Skin of body (tissue), 1 donor: ENCODE measurements at regions not wholly inside any gene's neighbourhood (a gene's known extent, or its start where the extent isn't known, plus 50 kb on each side); places are given as distances from the start of the nearest gene placed in this dataset.
"Not testable (repeated sequence)": the region's sequence is repeated elsewhere in the genome, so short reads cannot be mapped to it uniquely, and the experiment has no call there.

ENCODE experiments used
- DNase-seq: peaks from one replicate; lab custom pipeline; 2025; lab: John Stamatoyannopoulos, UW

DNA sequence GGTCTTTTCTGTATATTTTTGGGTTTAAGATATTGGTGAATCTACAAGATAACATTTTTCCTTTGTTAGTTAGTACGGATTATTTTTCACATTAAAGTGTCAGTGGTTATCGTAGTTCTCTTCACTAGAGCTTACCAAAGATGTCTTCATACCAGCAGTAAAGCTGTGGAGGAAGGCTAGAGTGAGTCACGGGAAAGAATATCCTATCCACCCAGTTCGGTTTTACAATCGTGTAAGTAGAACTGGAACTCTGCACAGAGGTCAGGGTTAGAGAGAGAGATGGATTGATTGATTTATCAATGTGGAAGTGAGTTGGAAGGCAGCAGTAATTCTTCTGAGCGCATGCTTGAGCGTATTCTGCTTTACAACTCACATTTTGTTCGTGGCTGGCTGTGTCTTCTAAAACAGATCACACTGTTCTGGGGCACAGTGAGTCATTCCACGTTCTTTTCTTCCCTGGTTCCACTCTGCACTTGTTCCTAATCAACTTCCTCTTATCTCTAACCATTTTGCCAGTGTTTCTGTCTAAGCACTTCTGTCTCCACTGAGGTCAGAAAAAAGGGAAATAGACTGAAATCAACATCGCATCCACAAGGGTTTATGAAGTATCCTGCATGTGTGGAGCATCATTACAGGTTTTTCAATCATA is 86.5 kb upstream of the ARRDC3 start:
- DNase-seq, result no peak

DNA sequence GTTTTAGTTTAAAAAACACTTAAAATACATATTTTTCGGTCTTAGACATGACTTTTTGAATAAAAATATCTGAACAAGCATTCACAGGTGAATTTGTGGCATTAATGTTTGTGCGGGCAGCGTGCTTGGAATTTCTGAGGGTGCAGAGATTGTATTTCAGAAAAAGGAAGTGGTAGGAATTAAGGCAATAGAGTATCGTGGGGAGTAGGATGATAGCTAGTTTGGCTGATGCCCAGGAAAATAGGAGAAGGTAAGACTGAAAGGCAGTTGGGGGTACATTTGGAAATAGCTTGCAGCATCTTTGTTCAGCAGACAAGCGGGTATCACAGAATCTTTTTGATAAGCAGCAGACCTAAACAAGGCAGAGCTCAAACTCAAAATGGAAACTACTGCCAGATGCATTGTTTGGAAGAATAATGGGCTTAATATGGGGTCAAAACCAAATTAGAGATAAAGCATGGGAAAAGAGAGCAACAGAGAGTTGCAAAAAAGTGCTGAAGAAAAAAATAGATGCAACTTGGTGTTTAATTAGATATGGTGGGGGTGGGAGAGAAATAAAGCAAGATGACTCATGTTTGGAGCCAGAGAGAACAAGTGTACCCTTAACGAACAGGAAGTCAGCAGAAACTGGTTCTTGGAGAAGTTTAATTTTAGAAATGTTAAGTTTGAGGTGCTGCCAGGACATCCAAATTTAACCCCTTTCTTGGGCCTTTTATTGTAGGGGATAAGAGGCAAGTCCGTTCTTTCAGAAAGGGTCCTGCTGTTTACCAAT is 85.7 kb upstream of the ARRDC3 start:
- no peak for DNase-seq

DNA sequence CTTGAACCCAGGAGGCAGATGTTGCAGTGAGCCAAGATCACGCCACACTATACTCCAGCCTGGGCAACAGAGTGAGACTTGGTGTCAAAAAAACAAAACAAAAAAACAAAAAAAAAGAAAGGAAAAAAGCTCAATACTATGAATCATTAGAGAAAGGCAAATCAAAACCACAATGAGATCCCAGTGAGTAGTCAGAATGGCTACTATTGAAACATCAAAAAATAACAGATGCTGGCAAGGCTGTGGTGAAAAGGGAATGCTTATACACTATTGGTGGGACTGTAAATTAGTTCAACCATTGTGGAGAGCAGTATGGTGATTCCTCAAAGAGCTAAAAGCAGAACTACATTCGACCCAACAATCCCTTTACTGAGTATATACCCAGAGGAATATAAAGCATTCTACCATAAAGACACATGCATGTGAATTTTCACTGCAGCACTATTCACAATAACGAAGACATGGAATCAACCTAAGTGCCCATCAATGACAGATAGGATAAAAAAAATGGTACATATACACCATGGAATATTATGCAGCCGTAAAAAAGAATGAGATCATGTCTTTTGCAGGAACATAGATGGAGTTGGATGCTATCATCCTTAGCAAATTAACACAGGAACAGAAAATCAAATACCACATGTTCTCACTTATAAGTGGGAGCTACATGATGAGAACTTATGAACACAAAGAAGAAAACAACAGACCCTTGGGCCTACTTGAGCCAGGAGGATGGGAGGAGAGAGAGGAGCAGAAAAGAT is 81.9 kb upstream of the ARRDC3 start:
- no peak for DNase-seq

DNA sequence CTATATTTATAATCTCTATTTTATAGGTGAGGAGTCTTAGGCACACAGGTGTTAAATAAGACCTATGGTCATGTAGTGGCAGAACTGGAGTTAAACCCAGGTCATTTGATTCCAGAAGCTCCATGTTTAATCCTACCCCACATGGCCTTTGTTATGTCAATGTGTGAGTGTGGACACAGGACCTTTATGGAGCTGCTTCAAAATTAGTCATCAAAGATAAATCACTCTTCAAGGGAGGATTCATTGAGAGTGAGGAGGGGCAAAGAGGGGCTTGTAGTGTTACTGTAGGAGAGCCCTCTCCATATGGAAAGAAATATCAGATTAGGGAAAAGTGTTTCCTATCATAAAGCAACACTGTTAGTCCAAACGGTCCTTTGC is 74.6 kb upstream of the ARRDC3 start:
- DNase-seq, result no peak

DNA sequence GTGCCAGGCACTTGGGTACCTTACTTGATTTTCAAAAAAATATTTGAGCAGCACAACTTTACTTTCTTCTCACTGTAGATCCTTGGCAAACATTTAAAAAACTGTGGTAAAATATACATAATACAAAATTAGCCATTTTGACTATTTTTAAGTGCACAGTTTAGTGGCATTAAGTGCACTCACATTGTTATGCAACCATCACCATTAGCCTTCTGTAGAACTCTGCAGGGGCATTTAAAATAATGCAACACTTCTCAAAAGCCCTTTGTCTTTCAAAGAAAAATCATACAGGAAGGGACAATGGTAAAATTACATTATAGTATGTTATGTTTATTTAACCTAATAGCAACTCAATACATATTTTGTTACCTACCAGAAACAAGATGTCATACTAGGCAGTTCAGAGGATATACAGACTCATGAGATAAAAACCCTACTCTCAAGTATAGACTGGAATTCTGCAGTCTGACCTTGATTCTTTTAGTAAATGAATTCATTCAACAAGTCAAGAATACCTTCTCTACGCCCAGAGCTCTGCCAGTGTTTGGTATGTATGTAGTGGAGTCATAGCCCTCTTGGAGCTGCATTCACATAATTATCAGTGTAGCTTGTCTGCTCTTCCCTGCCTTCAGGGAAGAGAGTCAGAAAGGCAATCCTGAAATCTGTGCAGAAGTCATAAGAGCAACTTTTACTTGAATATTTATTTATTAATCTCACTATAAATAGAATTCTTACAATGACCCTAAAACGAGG is 74.0 kb upstream of the ARRDC3 start:
- no peak for DNase-seq

DNA sequence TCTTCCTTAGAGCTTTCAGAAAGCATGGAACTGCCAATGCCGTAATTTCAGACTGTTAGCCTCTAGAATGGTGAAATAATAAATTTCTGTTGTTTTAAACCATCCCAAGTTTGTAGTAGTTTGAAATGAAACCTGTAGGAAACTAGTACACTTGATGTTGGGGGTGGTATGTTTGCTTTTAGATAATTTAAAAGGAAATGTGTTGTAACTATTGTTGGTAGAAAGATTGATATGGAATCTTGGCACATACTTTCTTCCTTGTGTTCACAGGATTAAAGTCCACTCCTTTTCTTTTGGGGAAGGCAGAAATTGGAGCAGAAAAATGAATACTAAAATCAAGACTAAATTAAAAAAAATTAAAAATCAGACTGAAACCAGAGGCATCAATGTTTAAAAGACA is 66.0 kb upstream of the ARRDC3 start:
- no peak for DNase-seq

DNA sequence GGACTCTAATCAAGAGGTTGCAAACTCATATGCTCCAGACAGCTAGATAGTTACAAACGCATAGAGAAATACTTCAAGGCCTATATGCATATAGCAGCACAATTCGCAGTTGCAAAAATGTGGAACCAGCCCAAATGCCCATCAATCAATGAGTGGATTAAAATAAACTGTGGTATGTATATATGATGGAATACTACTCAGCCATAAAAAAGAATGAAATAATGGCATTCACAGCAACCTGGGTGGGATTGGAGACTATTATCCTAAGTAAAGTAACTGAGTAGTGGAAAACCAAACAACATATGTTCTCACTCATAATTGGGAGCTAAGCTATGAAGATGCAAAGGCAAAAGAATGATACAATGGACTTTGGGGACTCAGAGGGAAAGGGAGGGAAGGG is 65.0 kb upstream of the ARRDC3 start:
- not testable (repeated sequence) for DNase-seq

DNA sequence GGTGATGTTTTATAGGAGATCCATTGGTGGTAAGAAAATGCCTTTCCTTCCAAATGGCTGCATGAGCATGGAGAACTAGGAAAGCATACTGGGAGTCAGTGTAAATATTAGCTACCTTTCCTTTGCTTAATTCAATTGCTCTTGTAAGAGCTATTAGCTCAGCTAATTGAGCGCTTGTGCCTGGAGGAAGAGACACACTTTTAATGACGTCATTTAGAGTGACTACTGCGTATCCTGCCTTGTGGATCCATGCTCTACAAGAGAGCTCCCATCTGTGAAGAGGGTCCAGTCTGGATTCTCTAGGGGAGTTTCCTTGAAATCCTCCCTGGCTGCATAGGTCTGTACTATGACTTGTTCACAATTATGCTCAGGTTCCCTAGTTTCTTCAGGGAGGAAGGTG is 63.8 kb upstream of the ARRDC3 start:
- DNase-seq, result not testable (repeated sequence)

DNA sequence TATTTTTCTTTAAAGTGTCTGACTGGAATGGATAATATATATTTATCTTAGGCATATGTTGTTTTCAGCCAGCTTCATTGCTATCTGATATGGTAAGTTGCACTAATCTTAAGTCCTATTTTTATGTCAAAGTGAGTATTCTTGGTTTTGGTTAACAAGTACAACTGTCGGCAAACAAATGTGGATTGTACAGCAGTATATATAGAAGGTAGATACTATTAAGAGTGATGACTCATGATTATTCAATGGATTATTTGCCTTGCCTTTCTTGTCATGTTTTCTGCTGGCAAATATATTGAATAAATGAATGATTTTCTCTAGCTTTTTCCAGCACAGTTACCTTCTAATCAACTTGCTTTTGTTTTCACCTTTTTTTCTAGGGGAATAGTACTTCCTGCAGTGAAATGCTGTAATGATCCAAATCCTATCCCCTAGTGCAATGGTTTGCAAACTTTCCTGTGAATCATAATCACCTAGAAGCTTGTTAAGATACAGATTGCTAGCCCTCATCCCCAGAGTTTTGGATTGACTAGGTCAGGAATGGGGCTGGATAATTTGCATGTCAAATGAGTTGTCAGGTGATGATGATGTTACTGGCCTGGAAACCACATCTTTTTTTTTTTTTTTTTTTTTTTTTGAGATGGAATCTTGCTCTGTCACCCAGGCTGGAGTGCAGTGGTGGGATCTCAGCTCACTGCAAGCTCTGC is 60.8 kb upstream of the ARRDC3 start:
- no peak for DNase-seq

DNA sequence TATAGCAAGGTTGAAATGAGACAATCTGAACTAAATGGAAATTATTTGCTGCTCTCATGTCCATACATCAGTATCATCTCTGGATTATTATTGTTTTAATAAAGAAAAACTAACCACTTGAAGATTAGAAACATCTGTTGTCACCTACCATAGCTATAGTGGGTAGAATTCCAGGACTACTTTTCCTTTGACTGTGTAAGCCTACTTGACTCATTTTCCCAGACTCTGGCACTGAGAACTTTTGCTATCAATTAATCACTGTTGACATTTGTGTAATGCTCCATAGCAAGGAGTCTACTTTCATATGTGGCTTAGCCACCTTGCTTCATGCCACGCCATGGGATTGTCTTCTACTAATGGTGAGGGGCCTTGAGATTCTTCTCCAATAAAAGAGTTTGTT is 59.9 kb upstream of the ARRDC3 start:
- DNase-seq, result no peak

DNA sequence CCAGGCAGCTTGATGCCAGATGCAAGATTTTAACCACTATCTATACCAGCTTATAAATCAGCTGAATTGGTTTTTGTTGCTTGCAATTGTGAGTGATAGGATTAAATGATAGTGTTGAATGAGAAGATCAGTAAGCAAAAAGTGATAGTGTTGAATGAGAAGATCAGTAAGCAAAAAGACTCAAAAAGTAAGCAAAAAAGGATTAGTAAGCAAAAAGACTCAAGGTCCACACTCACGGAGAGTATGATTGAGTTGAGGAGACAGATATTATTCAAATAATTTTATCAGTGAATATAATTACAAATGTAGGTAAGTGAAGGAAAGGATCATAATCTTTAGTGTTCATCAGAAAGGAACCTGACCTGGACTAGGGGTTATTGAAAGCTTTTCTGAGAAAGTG is 58.0 kb upstream of the ARRDC3 start:
- DNase-seq, result no peak

DNA sequence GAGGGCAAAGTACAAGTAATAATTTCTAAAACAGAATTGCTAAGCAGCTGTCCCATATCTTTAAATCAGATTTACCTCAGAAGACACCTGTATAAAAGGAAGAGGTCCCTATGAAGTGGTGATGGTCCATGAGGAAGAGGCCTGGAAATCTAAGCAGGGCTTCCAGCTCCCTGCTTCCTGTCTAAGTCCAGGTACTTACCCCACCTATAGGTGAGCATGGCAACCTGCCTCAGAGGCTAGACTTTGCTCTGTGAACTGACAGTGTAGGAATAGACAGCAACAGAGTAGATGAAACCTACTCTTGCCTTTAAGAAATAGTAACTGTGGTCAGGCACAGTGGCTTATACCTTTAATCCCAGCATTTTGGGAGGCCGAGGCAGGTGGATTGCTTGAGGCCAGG is 55.8 kb upstream of the ARRDC3 start:
- DNase-seq, result no peak

DNA sequence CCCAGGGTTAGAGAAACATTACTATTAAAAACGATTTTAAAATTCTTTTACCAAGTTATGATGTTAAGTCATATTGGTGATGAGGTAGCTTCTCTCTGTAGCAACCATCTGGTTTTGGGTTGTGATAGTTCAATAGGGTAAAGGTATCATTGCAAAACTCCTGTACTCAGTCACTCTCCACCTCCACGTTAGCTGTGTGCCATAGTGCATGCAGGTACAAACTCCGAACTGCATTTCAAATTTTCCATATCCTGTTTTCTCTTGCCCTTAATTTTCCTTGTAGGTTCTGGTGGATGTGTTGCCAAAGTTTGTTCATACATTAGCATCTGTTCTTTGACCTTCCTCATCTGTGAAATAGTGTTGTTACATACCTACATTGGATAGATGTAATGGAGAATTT is 53.1 kb upstream of the ARRDC3 start:
- no peak for DNase-seq

DNA sequence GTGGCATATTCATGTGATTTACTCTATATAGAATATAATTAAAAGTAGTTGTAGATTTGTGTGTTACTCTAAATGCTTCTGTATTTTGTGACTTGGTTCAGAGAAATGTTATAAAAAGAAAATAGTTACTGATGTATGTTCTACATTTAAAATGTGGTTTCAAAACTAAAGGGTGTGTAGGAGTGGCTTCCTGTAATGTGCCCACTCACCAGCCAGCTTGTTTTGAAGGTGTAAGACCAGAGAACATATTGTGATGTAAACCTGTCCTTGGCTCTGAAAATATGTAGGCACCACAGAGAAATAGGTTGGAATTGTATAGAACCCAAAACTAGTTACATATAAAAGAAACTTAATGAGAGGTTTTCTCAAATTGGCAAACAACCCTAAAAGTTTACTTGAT is 51.2 kb upstream of the ARRDC3 start:
- DNase-seq, result no peak

DNA sequence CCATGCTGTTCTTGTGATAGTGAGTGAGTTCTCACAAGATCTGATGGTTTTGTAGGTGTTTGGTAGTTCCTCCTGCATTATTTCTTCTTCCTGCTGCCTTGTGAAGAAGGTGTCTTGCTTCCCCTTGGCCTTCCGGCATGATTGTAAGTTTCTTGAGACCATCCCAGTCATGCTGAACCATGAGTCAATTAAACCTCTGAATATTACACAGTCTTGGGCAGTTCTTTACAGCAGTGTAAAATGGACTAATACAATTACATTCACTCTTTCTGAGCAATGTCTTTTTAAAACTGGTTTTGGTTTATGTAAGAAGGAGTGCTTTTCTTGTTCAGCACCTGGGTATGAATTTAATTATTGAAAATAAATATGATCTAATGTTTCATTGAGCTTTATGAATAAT is 50.7 kb upstream of the ARRDC3 start:
- DNase-seq, result no peak
